ENCODE measurements at regions not wholly inside any gene's neighbourhood (a gene's known extent, or its start where the extent isn't known, plus 50 kb on each side); places are given as distances from the start of the nearest gene placed in this dataset.

- DNase-seq (no peak), ATAC-seq (ENCODE audit: poor library complexity) (no peak)
- intact Hi-C loops (cut with DNase I), result no loop called here
Observed at GRCh38 chr2:77954931-77955330, 432.8 kb upstream of the LRRTM4 start.

- intact Hi-C loops (cut with DNase I), result no loop called here
- ATAC-seq (ENCODE audit: poor library complexity) (no peak), DNase-seq (no peak)
Observed at GRCh38 chr2:77962943-77963342, 440.8 kb upstream of the LRRTM4 start.

- ATAC-seq (ENCODE audit: poor library complexity) (no peak), DNase-seq (no peak)
- intact Hi-C loops (cut with DNase I), result no loop called here
Observed at GRCh38 chr2:77977471-77978063, 455.4 kb upstream of the LRRTM4 start.

GRCh38 chr2:77995161-77995560, 473.0 kb upstream of the LRRTM4 start:
- no peak for DNase-seq
- no peak for ATAC-seq (ENCODE audit: poor library complexity)
- intact Hi-C loops (cut with DNase I), result no loop called here

- no peak for DNase-seq
- intact Hi-C loops (cut with DNase I), result no loop called here
Observed at GRCh38 chr2:77999376-77999775, 477.2 kb upstream of the LRRTM4 start.

GRCh38 chr2:78009289-78009688, 487.1 kb upstream of the LRRTM4 start:
- ATAC-seq (ENCODE audit: poor library complexity), result no peak
- intact Hi-C loops (cut with DNase I), result no loop called here

More at GRCh38 chr2:77999376-77999775, 477.2 kb upstream of the LRRTM4 start:
- ATAC-seq (ENCODE audit: poor library complexity), result no peak

GRCh38 chr2:78011251-78011650, 489.1 kb upstream of the LRRTM4 start:
- no peak for ATAC-seq (ENCODE audit: poor library complexity)
- intact Hi-C loops (cut with DNase I), result no loop called here
- no peak for DNase-seq

More at GRCh38 chr2:78009289-78009688, 487.1 kb upstream of the LRRTM4 start:
- no peak for DNase-seq

- intact Hi-C loops (cut with DNase I), result no loop called here
- ATAC-seq (ENCODE audit: poor library complexity) (no peak), DNase-seq (no peak)
Observed at GRCh38 chr2:78020491-78020890, 498.3 kb upstream of the LRRTM4 start.

- intact Hi-C loops (cut with DNase I), result no loop called here
- DNase-seq (no peak), ATAC-seq (ENCODE audit: poor library complexity) (no peak)
Observed at GRCh38 chr2:78023356-78023755, 501.2 kb upstream of the LRRTM4 start.

GRCh38 chr2:78024996-78025395, 502.8 kb upstream of the LRRTM4 start:
- no peak for DNase-seq

GRCh38 chr2:78029392-78029995, 507.3 kb upstream of the LRRTM4 start:
- no peak for DNase-seq
- intact Hi-C loops (cut with DNase I), result no loop called here
- no peak for ATAC-seq (ENCODE audit: poor library complexity)

More at GRCh38 chr2:78024996-78025395, 502.8 kb upstream of the LRRTM4 start:
- ATAC-seq (ENCODE audit: poor library complexity), result no peak
- intact Hi-C loops (cut with DNase I), result no loop called here

- DNase-seq, result no peak
- ATAC-seq (ENCODE audit: poor library complexity), result no peak
- intact Hi-C loops (cut with DNase I), result no loop called here
Observed at GRCh38 chr2:78034706-78035105, 512.5 kb upstream of the LRRTM4 start.

GRCh38 chr2:78035804-78036203, 513.6 kb upstream of the LRRTM4 start:
- DNase-seq, result no peak
- no peak for ATAC-seq (ENCODE audit: poor library complexity)
- intact Hi-C loops (cut with DNase I), result no loop called here

- ATAC-seq (ENCODE audit: poor library complexity) (no peak), DNase-seq (no peak)
- intact Hi-C loops (cut with DNase I), result no loop called here
Observed at GRCh38 chr2:78051480-78051879, 529.3 kb upstream of the LRRTM4 start.

- intact Hi-C loops (cut with DNase I), result no loop called here
- ATAC-seq (ENCODE audit: poor library complexity) (no peak), DNase-seq (no peak)
Observed at GRCh38 chr2:78056976-78057375, 534.8 kb upstream of the LRRTM4 start.

GRCh38 chr2:78061301-78061700, 539.1 kb upstream of the LRRTM4 start:
- DNase-seq (no peak), ATAC-seq (ENCODE audit: poor library complexity) (no peak)
- intact Hi-C loops (cut with DNase I), result no loop called here

GRCh38 chr2:78061732-78062131, 539.6 kb upstream of the LRRTM4 start:
- DNase-seq, result no peak
- ATAC-seq (ENCODE audit: poor library complexity), result no peak
- intact Hi-C loops (cut with DNase I), result no loop called here

- ATAC-seq (ENCODE audit: poor library complexity) (no peak), DNase-seq (no peak)
- intact Hi-C loops (cut with DNase I), result no loop called here
Observed at GRCh38 chr2:78063246-78064020, 541.3 kb upstream of the LRRTM4 start.

- ATAC-seq (ENCODE audit: poor library complexity) (no peak), DNase-seq (no peak)
- intact Hi-C loops (cut with DNase I), result no loop called here
Observed at GRCh38 chr2:78065366-78065765, 543.2 kb upstream of the LRRTM4 start.

GRCh38 chr2:78068808-78069207, 546.6 kb upstream of the LRRTM4 start:
- DNase-seq (no peak), ATAC-seq (ENCODE audit: poor library complexity) (no peak)
- intact Hi-C loops (cut with DNase I), result no loop called here

Data from Right ventricle myocardium superior (tissue), 1 donor.